ENCODE measurements at regions not wholly inside any gene's neighbourhood (a gene's known extent, or its start where the extent isn't known, plus 50 kb on each side); places are given as distances from the start of the nearest gene placed in this dataset.

GRCh38 chr18:4801151-4801550 is 346.0 kb upstream of the DLGAP1 start:
- TF ChIP-seq CTCF (IDR thresholded peaks at IDR 0.05; ENCODE audit: poor library complexity, severe bottlenecking) = no peak
- no peak for TF ChIP-seq SMC3 (conservative IDR thresholded peaks at IDR 0.05; ENCODE audit: poor library complexity)
- TF ChIP-seq EP300 (conservative IDR thresholded peaks at IDR 0.05; ENCODE audit: poor library complexity, severe bottlenecking) = no peak
- no peak for TF ChIP-seq MXI1 (conservative IDR thresholded peaks at IDR 0.05; ENCODE audit: poor library complexity, severe bottlenecking)
- no peak for TF ChIP-seq POLR2AphosphoS5 (IDR thresholded peaks at IDR 0.05)
- no peak for TF ChIP-seq RAD21 (conservative IDR thresholded peaks at IDR 0.05)
- no peak for TF ChIP-seq REST (IDR thresholded peaks at IDR 0.05; ENCODE audit: borderline replicate concordance)
- TF ChIP-seq TAF1 (IDR thresholded peaks at IDR 0.05; ENCODE audit: low read depth) = no peak

Measured in neural cell (in vitro differentiated cells).